GM12891 (cell line): ENCODE measurements at regions not wholly inside any gene's neighbourhood (a gene's known extent, or its start where the extent isn't known, plus 50 kb on each side); places are given as distances from the start of the nearest gene placed in this dataset.

Experiments
- POLR2A ChIP-seq: IDR thresholded peaks from 2 replicates; pipeline ENCODE4 v1.6.1; 2011; ENCODE audit warnings: low read depth, low read length, control low read depth
- SPI1 ChIP-seq: IDR thresholded peaks from 2 replicates; pipeline ENCODE4 v1.6.1; 2011; ENCODE audit warnings: low read depth, low read length, control low read depth

- TF ChIP-seq POLR2A (no peak), SPI1 (no peak)
Observed at GRCh38 chr4:187865914-187866313, 129.7 kb upstream of the ZFP42 start.
